SW 1271 (cell line): ENCODE measurements at regions not wholly inside any gene's neighbourhood (a gene's known extent, or its start where the extent isn't known, plus 50 kb on each side); places are given as distances from the start of the nearest gene placed in this dataset.

Source experiments
- DNase-seq, 2 experiments: peaks; one replicate each; lab custom pipeline; 2025; lab: John Stamatoyannopoulos, UW

- DNase-seq, result no peak
Observed at GRCh38 chr10:123557366-123558108, 108.6 kb upstream of the GPR26 start.

GRCh38 chr10:123558651-123559050 lies 107.5 kb upstream of the GPR26 start:
- no peak for DNase-seq

GRCh38 chr10:123559066-123559822 lies 106.9 kb upstream of the GPR26 start:
- DNase-seq, result peak; percentile 7 to 45

- no peak for DNase-seq
Observed at GRCh38 chr10:123559823-123560092, 106.4 kb upstream of the GPR26 start.

GRCh38 chr10:123560301-123561140 lies 105.6 kb upstream of the GPR26 start:
- no peak for DNase-seq

- no peak for DNase-seq
Observed at GRCh38 chr10:123561141-123561440, 105.1 kb upstream of the GPR26 start.

- DNase-seq, result no peak
Observed at GRCh38 chr10:123562387-123562786, 103.8 kb upstream of the GPR26 start.

- no peak for DNase-seq
Observed at GRCh38 chr10:123562811-123563580, 103.2 kb upstream of the GPR26 start.

- no peak for DNase-seq
Observed at GRCh38 chr10:123563581-123563855, 102.6 kb upstream of the GPR26 start.

GRCh38 chr10:123563994-123564393 lies 102.2 kb upstream of the GPR26 start:
- DNase-seq, result no peak

GRCh38 chr10:123564631-123565030 lies 101.5 kb upstream of the GPR26 start:
- no peak for DNase-seq

- DNase-seq, result no peak
Observed at GRCh38 chr10:123565691-123566660, 100.2 kb upstream of the GPR26 start.

- no peak for DNase-seq
Observed at GRCh38 chr10:123567984-123568739, 98.0 kb upstream of the GPR26 start.

- DNase-seq, result no peak
Observed at GRCh38 chr10:123568751-123569150, 97.4 kb upstream of the GPR26 start.

GRCh38 chr10:123569436-123570035 lies 96.6 kb upstream of the GPR26 start:
- no peak for DNase-seq

GRCh38 chr10:123570051-123570897 lies 95.9 kb upstream of the GPR26 start:
- DNase-seq, result no peak

- DNase-seq, result no peak
Observed at GRCh38 chr10:123570898-123571515, 95.1 kb upstream of the GPR26 start.

GRCh38 chr10:123571978-123572377 lies 94.2 kb upstream of the GPR26 start:
- no peak for DNase-seq
